HL-60 (cell line): ENCODE measurements at regions not wholly inside any gene's neighbourhood (a gene's known extent, or its start where the extent isn't known, plus 50 kb on each side); places are given as distances from the start of the nearest gene placed in this dataset.

ENCODE experiments used
- CTCF ChIP-seq: IDR thresholded peaks from one replicate; pipeline ENCODE4 v1.5.1; 2011; ENCODE audit warnings: low read length, control low read depth, inconsistent platforms; ENCODE audit not compliant: insufficient read depth
- GABPA ChIP-seq: IDR thresholded peaks from 2 replicates; pipeline ENCODE4 v1.6.1; 2012; ENCODE audit warnings: low read depth
- POLR2AphosphoS5 ChIP-seq: IDR thresholded peaks from 2 replicates; pipeline ENCODE4 v1.6.1; 2012; ENCODE audit warnings: low read depth
- SPI1 ChIP-seq: IDR thresholded peaks from 2 replicates; pipeline ENCODE4 v1.6.1; 2012; ENCODE audit warnings: low read depth, mild to moderate bottlenecking, borderline replicate concordance
- TF ChIP-seq, protein P1 (sequence below): IDR thresholded peaks from 2 replicates; pipeline ENCODE4 v1.6.1; 2012; ENCODE audit warnings: low read depth; ENCODE audit not compliant: insufficient replicate concordance

GRCh38 chr9:86782831-86783230 lies 164.5 kb downstream of the GAS1 start:
- TF ChIP-seq CTCF, result no peak
- TF ChIP-seq POLR2AphosphoS5, result no peak
- TF ChIP-seq, protein P1, sequence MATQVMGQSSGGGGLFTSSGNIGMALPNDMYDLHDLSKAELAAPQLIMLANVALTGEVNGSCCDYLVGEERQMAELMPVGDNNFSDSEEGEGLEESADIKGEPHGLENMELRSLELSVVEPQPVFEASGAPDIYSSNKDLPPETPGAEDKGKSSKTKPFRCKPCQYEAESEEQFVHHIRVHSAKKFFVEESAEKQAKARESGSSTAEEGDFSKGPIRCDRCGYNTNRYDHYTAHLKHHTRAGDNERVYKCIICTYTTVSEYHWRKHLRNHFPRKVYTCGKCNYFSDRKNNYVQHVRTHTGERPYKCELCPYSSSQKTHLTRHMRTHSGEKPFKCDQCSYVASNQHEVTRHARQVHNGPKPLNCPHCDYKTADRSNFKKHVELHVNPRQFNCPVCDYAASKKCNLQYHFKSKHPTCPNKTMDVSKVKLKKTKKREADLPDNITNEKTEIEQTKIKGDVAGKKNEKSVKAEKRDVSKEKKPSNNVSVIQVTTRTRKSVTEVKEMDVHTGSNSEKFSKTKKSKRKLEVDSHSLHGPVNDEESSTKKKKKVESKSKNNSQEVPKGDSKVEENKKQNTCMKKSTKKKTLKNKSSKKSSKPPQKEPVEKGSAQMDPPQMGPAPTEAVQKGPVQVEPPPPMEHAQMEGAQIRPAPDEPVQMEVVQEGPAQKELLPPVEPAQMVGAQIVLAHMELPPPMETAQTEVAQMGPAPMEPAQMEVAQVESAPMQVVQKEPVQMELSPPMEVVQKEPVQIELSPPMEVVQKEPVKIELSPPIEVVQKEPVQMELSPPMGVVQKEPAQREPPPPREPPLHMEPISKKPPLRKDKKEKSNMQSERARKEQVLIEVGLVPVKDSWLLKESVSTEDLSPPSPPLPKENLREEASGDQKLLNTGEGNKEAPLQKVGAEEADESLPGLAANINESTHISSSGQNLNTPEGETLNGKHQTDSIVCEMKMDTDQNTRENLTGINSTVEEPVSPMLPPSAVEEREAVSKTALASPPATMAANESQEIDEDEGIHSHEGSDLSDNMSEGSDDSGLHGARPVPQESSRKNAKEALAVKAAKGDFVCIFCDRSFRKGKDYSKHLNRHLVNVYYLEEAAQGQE, result no peak
- TF ChIP-seq GABPA, result no peak
- TF ChIP-seq SPI1, result no peak
